ENCODE measurements at regions not wholly inside any gene's neighbourhood (a gene's known extent, or its start where the extent isn't known, plus 50 kb on each side); places are given as distances from the start of the nearest gene placed in this dataset.
"Not testable (repeated sequence)": the region's sequence is repeated elsewhere in the genome, so short reads cannot be mapped to it uniquely, and the experiment has no call there.

DNA sequence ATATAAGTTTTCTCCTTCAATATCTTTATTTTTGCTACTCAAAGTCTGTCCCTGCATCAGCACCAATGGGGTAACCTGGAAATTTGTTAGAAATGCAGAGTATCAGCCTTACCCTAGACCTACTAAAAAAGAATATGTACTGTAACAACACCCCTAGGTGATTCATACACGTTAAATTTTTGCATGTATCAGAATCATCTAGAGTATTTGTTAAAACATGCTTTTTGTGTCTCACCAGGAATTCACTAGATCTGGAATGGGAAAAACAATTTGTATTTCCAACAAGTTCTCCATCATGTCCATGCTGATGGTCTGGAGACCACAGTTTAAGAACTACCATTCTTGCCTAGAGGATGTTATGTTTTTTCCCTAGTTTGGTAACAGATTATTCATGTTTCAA, 196.0 kb upstream of the EDNRA start:
- no peak for DNase-seq (ENCODE audit: low read depth)
- no peak overlapping the region for H3K4me3 ChIP-seq (ENCODE audit: low read depth, low read length)
- TF ChIP-seq, protein P1, sequence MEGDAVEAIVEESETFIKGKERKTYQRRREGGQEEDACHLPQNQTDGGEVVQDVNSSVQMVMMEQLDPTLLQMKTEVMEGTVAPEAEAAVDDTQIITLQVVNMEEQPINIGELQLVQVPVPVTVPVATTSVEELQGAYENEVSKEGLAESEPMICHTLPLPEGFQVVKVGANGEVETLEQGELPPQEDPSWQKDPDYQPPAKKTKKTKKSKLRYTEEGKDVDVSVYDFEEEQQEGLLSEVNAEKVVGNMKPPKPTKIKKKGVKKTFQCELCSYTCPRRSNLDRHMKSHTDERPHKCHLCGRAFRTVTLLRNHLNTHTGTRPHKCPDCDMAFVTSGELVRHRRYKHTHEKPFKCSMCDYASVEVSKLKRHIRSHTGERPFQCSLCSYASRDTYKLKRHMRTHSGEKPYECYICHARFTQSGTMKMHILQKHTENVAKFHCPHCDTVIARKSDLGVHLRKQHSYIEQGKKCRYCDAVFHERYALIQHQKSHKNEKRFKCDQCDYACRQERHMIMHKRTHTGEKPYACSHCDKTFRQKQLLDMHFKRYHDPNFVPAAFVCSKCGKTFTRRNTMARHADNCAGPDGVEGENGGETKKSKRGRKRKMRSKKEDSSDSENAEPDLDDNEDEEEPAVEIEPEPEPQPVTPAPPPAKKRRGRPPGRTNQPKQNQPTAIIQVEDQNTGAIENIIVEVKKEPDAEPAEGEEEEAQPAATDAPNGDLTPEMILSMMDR (IDR thresholded peaks at IDR 0.05; ENCODE audit: insufficient read depth, low read depth, low read length): no peak

DNA sequence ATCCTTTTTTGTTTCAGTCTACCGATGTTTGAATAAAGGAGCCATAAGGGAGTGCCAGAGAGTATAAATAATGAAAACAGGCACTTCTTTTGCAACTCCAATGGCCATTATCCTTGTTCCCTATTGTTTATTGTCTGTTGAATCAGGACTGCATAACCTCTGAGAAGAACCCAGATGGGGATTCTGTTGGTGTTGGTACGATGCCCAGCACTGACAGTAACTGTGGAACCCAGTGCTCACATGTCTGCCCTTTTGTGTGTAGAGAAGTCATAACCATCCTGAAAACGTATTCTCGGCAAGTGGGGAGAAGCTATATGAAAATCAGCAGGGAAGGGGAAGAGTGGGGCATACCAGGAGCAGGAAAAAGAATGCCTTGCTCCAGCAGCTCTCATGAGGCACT, 195.1 kb upstream of the EDNRA start:
- TF ChIP-seq, protein P1 (IDR thresholded peaks at IDR 0.05; ENCODE audit: insufficient read depth, low read depth, low read length): no peak
- DNase-seq (ENCODE audit: low read depth): no peak
- H3K4me3 ChIP-seq (ENCODE audit: low read depth, low read length): no peak overlapping the region

DNA sequence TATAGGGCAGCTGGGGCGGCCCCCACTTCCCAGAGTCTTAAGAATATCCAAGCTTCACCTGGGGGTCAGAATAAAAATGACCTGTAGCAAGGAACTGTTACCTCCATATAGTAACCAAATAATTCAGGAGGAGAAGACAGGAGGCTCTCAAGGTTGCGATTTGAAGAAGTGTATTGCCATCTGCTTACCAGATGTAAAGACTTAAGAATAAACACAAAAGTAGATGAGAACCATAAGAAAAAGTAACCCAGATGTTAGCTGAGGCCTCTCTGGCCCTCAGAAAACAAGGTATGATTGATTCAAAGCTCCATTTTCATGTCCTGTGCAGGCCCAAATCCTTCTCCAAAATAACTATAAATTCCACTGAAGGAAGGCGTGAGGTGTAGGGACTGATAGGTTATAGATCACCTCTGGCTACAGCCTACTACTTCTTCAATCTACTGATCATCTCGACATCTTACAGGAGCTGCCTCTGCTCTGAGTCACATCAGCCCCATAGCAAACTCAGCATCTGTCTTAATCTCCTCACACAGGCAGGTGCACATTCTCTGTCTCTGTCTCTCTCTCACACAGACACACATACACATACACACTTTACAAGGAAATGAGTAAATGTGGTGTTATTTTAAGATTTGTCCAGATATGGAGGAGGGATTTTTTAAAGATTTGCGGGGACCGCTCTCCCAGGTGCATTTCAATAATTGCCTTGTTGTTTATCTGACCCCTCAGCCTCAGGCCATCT, 193.9 kb upstream of the EDNRA start:
- no peak overlapping the region for H3K4me3 ChIP-seq (ENCODE audit: low read depth, low read length)
- TF ChIP-seq, protein P1 (IDR thresholded peaks at IDR 0.05; ENCODE audit: insufficient read depth, low read depth, low read length): no peak
- DNase-seq (ENCODE audit: low read depth): peak; percentile 20

DNA sequence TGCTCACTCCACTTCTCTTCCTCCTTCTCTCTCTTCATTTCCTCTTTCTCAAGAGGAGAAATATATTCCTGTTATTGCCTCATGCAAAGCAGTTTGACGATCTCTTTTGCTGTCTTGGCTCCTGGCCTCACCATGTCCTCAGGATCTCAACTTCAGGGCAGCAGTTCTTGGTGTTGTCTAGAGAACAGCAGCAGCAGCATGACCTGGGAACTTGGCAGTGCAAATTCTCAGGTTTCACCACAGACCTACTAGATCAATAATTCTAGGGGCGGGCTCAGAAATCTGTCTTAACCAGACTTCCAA, 193.4 kb upstream of the EDNRA start:
- TF ChIP-seq, protein P1 (IDR thresholded peaks at IDR 0.05; ENCODE audit: insufficient read depth, low read depth, low read length): no peak
- peak; percentile 34 for DNase-seq (ENCODE audit: low read depth)
- no peak overlapping the region for H3K4me3 ChIP-seq (ENCODE audit: low read depth, low read length)

DNA sequence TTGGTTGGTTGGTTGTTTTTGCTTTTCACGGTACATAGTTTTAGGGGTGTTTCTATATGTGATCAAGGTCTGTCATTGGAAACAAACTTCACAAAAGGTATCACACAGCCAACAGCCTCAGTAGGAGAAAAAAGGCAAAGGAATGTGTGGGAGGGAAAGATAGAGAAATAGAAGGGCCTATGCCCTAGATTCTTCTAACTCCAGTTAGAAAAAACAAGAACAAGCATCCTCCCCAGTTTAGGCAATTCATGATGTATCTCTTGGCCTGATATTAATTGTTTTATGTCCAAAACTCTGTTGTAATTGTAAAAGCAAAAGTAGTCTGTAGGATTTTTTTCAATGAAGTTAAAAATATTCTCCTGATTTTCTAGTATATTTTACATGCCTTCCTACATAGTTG, 192.4 kb upstream of the EDNRA start:
- no peak overlapping the region for H3K4me3 ChIP-seq (ENCODE audit: low read depth, low read length)
- TF ChIP-seq, protein P1 (IDR thresholded peaks at IDR 0.05; ENCODE audit: insufficient read depth, low read depth, low read length): no peak
- DNase-seq (ENCODE audit: low read depth): no peak

DNA sequence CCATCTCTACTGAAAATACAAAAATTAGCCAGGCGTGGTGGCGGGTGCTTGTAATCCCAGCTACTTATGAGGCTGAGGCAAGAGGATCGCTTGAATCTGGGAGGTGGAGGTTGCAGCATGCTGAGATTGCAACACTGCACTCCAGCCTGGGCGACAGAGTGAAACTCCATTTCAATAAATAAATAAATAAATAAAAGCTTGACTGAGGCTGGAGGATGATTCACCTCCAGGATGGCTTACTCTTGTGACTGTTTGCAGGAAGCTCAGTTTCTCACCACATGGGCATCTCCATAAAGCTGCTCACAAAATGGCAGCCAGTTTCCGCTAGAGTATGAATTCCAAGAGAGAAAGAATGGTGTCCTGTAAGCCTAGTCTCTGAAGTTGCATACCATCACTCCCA, 191.7 kb upstream of the EDNRA start:
- peak; percentile 17 for DNase-seq (ENCODE audit: low read depth)
- no peak overlapping the region for H3K4me3 ChIP-seq (ENCODE audit: low read depth, low read length)
- TF ChIP-seq, protein P1 (IDR thresholded peaks at IDR 0.05; ENCODE audit: insufficient read depth, low read depth, low read length): no peak

DNA sequence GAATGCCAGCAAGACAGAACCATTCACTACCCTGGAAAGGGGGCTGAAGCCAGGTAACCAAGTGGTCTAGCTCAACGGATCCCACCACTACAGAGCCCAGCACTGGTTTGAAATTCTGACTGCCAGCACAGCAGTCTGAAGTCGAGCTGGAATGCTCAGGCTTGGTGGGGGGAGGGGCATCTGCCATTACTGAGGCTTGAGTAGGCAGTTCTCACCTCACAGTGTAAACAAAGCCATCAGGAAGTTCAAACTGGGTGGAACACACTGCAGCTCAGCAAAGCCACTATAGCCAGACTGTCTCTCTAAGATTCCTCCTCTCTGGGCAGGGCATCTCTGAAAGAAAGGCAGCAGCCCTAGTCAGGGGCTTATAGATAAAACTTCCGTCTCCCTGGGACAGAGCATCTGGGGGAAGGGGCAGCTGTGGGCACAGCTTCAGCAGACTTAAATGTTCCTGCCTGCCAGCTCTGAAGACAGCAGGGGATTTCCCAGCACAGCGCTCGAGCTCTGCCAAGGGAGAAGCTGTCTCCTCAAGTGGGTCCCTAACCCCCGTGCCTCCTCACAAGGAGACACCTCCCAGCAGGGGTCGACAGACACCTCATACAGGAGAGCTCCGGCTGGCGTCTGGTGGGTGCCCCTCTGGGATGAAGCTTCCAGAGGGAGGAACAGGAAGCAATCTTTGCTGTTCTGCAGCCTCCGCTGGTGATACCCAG, 188.1 kb upstream of the EDNRA start:
- DNase-seq (ENCODE audit: low read depth); H3K4me3 ChIP-seq (ENCODE audit: low read depth, low read length): not testable (repeated sequence)

DNA sequence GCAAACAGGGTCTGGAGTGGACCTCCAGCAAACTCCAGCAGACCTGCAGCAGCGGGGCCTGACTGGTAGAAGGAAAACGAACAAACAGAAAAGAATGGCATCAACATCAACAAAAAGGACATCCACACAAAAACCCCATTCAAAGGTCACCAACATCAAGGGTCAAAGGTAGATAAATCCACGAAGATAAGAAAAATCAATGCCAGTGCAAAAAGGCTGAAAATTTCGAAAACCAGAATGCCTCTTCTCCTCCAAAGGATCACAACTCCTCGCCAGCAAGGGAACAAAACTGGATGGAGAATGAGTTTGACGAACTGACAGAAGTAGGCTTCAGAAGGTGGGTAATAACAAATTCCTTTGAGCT, 187.6 kb upstream of the EDNRA start:
- H3K4me3 ChIP-seq (ENCODE audit: low read depth, low read length); DNase-seq (ENCODE audit: low read depth): not testable (repeated sequence)
